HepG2 (cell line): ENCODE measurements at regions not wholly inside any gene's neighbourhood (a gene's known extent, or its start where the extent isn't known, plus 50 kb on each side); places are given as distances from the start of the nearest gene placed in this dataset.
"Not testable (repeated sequence)": the region's sequence is repeated elsewhere in the genome, so short reads cannot be mapped to it uniquely, and the experiment has no call there.

Source experiments
- SRF ChIP-seq: IDR thresholded peaks from 2 replicates; pipeline ENCODE4 v1.6.1; 2011; ENCODE audit warnings: mild to moderate bottlenecking, low read depth, low read length, moderate library complexity
- TF ChIP-seq, protein P1 (sequence below), 2 experiments: fragments of 450-650 bp in 1 of 2; sonication (generic) in 1 of 2; formaldehyde crosslinking in 1 of 2; IDR thresholded peaks; 2 replicates each; pipeline versions ENCODE4 v1.6.1 to v1.8.0; 2016 to 2022; ENCODE audit warnings: antibody characterized with exemption in 1 of 2, mild to moderate bottlenecking in 1 of 2, missing genetic modification reagents in 1 of 2

DNA sequence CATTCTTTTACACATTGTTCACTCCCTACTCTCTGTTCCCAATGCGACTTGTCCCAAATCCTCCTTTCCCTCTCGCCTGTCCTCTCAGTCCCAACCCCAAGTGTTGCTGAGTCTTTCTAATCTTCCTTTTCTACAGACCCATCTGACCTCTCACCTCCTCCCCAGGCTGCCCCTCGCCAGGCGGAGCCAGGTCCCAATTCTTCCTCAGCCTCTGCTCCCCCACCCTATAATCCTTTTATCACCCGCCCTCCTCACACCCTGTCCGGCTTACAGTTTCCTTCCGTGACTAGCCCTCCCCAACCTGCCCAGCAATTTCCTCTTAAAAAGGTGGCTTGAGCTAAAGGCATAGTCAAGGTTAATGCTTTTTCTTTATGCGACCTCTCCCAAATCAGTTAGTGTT is 373.4 kb downstream of the RND3 start:
- TF ChIP-seq, protein P1, sequence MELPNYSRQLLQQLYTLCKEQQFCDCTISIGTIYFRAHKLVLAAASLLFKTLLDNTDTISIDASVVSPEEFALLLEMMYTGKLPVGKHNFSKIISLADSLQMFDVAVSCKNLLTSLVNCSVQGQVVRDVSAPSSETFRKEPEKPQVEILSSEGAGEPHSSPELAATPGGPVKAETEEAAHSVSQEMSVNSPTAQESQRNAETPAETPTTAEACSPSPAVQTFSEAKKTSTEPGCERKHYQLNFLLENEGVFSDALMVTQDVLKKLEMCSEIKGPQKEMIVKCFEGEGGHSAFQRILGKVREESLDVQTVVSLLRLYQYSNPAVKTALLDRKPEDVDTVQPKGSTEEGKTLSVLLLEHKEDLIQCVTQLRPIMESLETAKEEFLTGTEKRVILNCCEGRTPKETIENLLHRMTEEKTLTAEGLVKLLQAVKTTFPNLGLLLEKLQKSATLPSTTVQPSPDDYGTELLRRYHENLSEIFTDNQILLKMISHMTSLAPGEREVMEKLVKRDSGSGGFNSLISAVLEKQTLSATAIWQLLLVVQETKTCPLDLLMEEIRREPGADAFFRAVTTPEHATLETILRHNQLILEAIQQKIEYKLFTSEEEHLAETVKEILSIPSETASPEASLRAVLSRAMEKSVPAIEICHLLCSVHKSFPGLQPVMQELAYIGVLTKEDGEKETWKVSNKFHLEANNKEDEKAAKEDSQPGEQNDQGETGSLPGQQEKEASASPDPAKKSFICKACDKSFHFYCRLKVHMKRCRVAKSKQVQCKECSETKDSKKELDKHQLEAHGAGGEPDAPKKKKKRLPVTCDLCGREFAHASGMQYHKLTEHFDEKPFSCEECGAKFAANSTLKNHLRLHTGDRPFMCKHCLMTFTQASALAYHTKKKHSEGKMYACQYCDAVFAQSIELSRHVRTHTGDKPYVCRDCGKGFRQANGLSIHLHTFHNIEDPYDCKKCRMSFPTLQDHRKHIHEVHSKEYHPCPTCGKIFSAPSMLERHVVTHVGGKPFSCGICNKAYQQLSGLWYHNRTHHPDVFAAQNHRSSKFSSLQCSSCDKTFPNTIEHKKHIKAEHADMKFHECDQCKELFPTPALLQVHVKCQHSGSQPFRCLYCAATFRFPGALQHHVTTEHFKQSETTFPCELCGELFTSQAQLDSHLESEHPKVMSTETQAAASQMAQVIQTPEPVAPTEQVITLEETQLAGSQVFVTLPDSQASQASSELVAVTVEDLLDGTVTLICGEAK (IDR thresholded peaks at IDR 0.05) = not testable (repeated sequence)
- TF ChIP-seq, protein P1 (CRISPR knock-in tag; IDR thresholded peaks at IDR 0.05) = not testable (repeated sequence)
- TF ChIP-seq SRF = not testable (repeated sequence)
